ENCODE measurements at regions not wholly inside any gene's neighbourhood (a gene's known extent, or its start where the extent isn't known, plus 50 kb on each side); places are given as distances from the start of the nearest gene placed in this dataset.

GRCh38 chr21:41055266-41055665 is 112.7 kb upstream of the BACE2 start:
- Histone ChIP-seq H3K36me3 (ENCODE audit: control insufficient read depth in 2 of 3, insufficient read depth in 3 of 3, low read length in 3 of 3) (no peaks in the 10 kb centered on the region), H3K9me3 (ENCODE audit: control insufficient read depth in 2 of 3, insufficient read depth in 1 of 3, low read length in 3 of 3) (no peaks in the 10 kb centered on the region), H3K9ac (ENCODE audit: low read length in 3 of 3) (no peak overlapping the region), H3K4me3 (ENCODE audit: low read length in 3 of 3) (no peak overlapping the region), H3K27ac (ENCODE audit: low read depth in 2 of 2, low read length in 2 of 2) (no peak overlapping the region), H3K27me3 (ENCODE audit: control insufficient read depth, insufficient read depth, low read length) (no peaks in the 10 kb centered on the region), H3K4me1 (ENCODE audit: control insufficient read depth in 2 of 3, insufficient read depth in 2 of 3, low read depth in 1 of 3, low read length in 3 of 3) (no peaks in the 10 kb centered on the region)
- intact Hi-C loops (cut with DNase I): no loop called here
- DNase-seq: no peak
- no peak for FAIRE-seq
- no peak for TF ChIP-seq CTCF (IDR thresholded peaks at IDR 0.05; ENCODE audit: borderline replicate concordance, extremely low read depth, insufficient read depth)

DNA sequence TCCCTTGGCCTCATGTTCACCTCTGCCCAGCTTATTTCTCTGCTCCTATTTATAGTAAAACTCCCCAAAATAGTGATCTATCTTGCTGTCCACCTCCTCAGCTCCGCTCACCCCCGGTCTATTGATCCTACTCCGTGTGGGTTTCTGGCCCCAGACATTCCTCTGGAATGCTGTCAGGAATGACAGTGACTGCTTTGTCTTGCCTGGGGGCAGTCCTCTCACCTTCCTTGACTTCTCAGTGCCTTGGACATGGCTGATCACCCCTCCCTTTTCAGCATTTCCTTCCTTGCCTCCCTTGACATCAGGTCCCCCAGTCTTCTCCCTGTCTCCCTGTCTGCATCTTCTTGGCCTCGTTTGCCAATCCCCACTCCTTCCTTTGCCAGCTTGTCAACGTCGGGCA is 108.1 kb upstream of the BACE2 start:
- intact Hi-C loops (cut with DNase I): no loop called here

GRCh38 chr21:41061701-41062100 is 106.3 kb upstream of the BACE2 start:
- no peaks in the 10 kb centered on the region for H3K36me3 ChIP-seq (ENCODE audit: control insufficient read depth in 2 of 3, insufficient read depth in 3 of 3, low read length in 3 of 3)
- no peaks in the 10 kb centered on the region for H3K27me3 ChIP-seq (ENCODE audit: control insufficient read depth, insufficient read depth, low read length)
- H3K9ac ChIP-seq (ENCODE audit: low read length in 3 of 3): no peak overlapping the region
- no peak for DNase-seq
- H3K4me3 ChIP-seq (ENCODE audit: low read length in 3 of 3): no peak overlapping the region
- H3K27ac ChIP-seq (ENCODE audit: low read depth in 2 of 2, low read length in 2 of 2): no peak overlapping the region
- H3K4me1 ChIP-seq (ENCODE audit: control insufficient read depth in 2 of 3, insufficient read depth in 2 of 3, low read depth in 1 of 3, low read length in 3 of 3): no peaks in the 10 kb centered on the region
- FAIRE-seq: no peak
- intact Hi-C loops (cut with DNase I): no loop called here
- no peaks in the 10 kb centered on the region for H3K9me3 ChIP-seq (ENCODE audit: control insufficient read depth in 2 of 3, insufficient read depth in 1 of 3, low read length in 3 of 3)
- no peak for TF ChIP-seq CTCF (IDR thresholded peaks at IDR 0.05; ENCODE audit: borderline replicate concordance, extremely low read depth, insufficient read depth)

More for the DNA sequence above, 108.1 kb upstream of the BACE2 start:
- no peak for TF ChIP-seq CTCF (IDR thresholded peaks at IDR 0.05; ENCODE audit: borderline replicate concordance, extremely low read depth, insufficient read depth)
- H3K27me3 ChIP-seq (ENCODE audit: control insufficient read depth, insufficient read depth, low read length): no peaks in the 10 kb centered on the region
- no peaks in the 10 kb centered on the region for H3K36me3 ChIP-seq (ENCODE audit: control insufficient read depth in 2 of 3, insufficient read depth in 3 of 3, low read length in 3 of 3)
- DNase-seq (no peak), FAIRE-seq (no peak)
- H3K4me3 ChIP-seq (ENCODE audit: low read length in 3 of 3): no peak overlapping the region
- H3K9ac ChIP-seq (ENCODE audit: low read length in 3 of 3): no peak overlapping the region
- no peak overlapping the region for H3K27ac ChIP-seq (ENCODE audit: low read depth in 2 of 2, low read length in 2 of 2)
- H3K9me3 ChIP-seq (ENCODE audit: control insufficient read depth in 2 of 3, insufficient read depth in 1 of 3, low read length in 3 of 3): no peaks in the 10 kb centered on the region
- H3K4me1 ChIP-seq (ENCODE audit: control insufficient read depth in 2 of 3, insufficient read depth in 2 of 3, low read depth in 1 of 3, low read length in 3 of 3): no peaks in the 10 kb centered on the region

DNA sequence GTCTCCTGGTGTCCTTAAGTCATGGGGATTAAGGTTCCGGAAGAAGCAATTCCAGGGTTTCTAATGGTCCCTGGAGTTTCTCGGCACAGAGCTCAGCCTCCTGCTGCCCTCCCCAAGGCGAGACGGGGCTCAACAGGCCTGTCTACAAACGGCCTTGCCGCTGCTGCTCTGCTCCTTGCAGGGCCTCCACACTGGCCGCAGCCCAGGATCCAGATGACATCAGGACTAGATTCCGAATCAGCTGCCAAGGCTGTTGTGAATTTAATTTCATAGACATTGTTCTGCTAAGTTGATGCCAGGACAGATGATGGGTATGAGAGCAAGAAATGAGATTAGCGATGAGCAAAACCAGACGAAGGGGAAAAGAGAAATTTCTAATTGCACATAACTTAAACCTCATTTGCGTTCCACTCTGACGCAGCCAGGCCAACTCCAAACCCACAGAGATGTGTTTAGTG is 103.6 kb upstream of the BACE2 start:
- Histone ChIP-seq H3K4me3 (ENCODE audit: low read length in 3 of 3) (no peak overlapping the region), H3K36me3 (ENCODE audit: control insufficient read depth in 2 of 3, insufficient read depth in 3 of 3, low read length in 3 of 3) (no peaks in the 10 kb centered on the region), H3K27ac (ENCODE audit: low read depth in 2 of 2, low read length in 2 of 2) (no peak overlapping the region), H3K9ac (ENCODE audit: low read length in 3 of 3) (no peak overlapping the region), H3K4me1 (ENCODE audit: control insufficient read depth in 2 of 3, insufficient read depth in 2 of 3, low read depth in 1 of 3, low read length in 3 of 3) (no peaks in the 10 kb centered on the region), H3K27me3 (ENCODE audit: control insufficient read depth, insufficient read depth, low read length) (no peaks in the 10 kb centered on the region), H3K9me3 (ENCODE audit: control insufficient read depth in 2 of 3, insufficient read depth in 1 of 3, low read length in 3 of 3) (no peaks in the 10 kb centered on the region)
- FAIRE-seq: no peak
- intact Hi-C loops (cut with DNase I): no loop called here
- DNase-seq: no peak
- no peak for TF ChIP-seq CTCF (IDR thresholded peaks at IDR 0.05; ENCODE audit: borderline replicate concordance, extremely low read depth, insufficient read depth)
